ENCODE measurements at regions not wholly inside any gene's neighbourhood (a gene's known extent, or its start where the extent isn't known, plus 50 kb on each side); places are given as distances from the start of the nearest gene placed in this dataset.

- Histone ChIP-seq H3K9me3 (ENCODE audit: control insufficient read depth in 1 of 2, low read length in 2 of 2) (no peaks in the 10 kb centered on the region), H3K4me3 (ENCODE audit: low read depth in 1 of 2, low read length in 2 of 2) (no peak overlapping the region), H3K36me3 (ENCODE audit: control insufficient read depth in 1 of 2, insufficient read depth in 2 of 2, low read length in 2 of 2) (no peaks in the 10 kb centered on the region), H3K27me3 (ENCODE audit: low read depth, low read length) (no peaks in the 10 kb centered on the region), H3K4me1 (ENCODE audit: control insufficient read depth in 1 of 2, insufficient read depth in 2 of 2, low read length in 2 of 2) (peaks cover 4 to 7% of the 10 kb centered on the region in 2 donors), H3K27ac (ENCODE audit: low read length) (no peak overlapping the region)
These were observed 384.6 kb upstream of the SLC30A5 start for GRCh38 chr5:68709239-68709638.

DNA sequence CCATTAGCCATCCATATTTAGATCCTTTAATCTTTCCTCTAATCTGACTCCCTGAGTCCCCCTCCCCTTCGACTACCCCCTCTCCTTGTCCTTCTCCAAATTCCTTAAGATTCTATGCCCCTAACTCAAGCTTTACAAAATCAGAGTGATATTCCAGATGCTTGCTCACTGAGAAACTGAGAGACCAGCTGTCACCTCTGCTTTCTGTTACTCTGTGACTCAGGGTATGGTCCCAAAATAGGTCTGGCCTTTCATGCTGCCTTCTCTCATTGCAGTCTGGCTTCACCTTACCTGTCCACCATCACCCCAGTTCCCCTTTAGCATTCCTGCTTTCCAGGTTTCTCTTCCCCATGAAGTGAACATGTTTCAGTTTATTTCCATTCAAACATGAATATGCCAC, 383.3 kb upstream of the SLC30A5 start:
- no peaks in the 10 kb centered on the region for H3K9me3 ChIP-seq (ENCODE audit: control insufficient read depth in 1 of 2, low read length in 2 of 2)
- H3K4me3 ChIP-seq (ENCODE audit: low read depth in 1 of 2, low read length in 2 of 2) = no peak overlapping the region
- no peaks in the 10 kb centered on the region for H3K27me3 ChIP-seq (ENCODE audit: low read depth, low read length)
- peaks cover 4 to 7% of the 10 kb centered on the region in 2 donors for H3K4me1 ChIP-seq (ENCODE audit: control insufficient read depth in 1 of 2, insufficient read depth in 2 of 2, low read length in 2 of 2)
- H3K27ac ChIP-seq (ENCODE audit: low read length) = no peak overlapping the region
- no peaks in the 10 kb centered on the region for H3K36me3 ChIP-seq (ENCODE audit: control insufficient read depth in 1 of 2, insufficient read depth in 2 of 2, low read length in 2 of 2)

GRCh38 chr5:68711293-68712200, 382.3 kb upstream of the SLC30A5 start:
- Histone ChIP-seq H3K4me1 (ENCODE audit: control insufficient read depth in 1 of 2, insufficient read depth in 2 of 2, low read length in 2 of 2) (peaks cover 4 to 7% of the 10 kb centered on the region in 2 donors), H3K4me3 (ENCODE audit: low read depth in 1 of 2, low read length in 2 of 2) (no peak overlapping the region), H3K27me3 (ENCODE audit: low read depth, low read length) (no peaks in the 10 kb centered on the region), H3K9me3 (ENCODE audit: control insufficient read depth in 1 of 2, low read length in 2 of 2) (no peaks in the 10 kb centered on the region), H3K36me3 (ENCODE audit: control insufficient read depth in 1 of 2, insufficient read depth in 2 of 2, low read length in 2 of 2) (no peaks in the 10 kb centered on the region), H3K27ac (ENCODE audit: low read length) (no peak overlapping the region)

GRCh38 chr5:68714810-68715209, 379.0 kb upstream of the SLC30A5 start:
- H3K36me3 ChIP-seq (ENCODE audit: control insufficient read depth in 1 of 2, insufficient read depth in 2 of 2, low read length in 2 of 2) = no peaks in the 10 kb centered on the region
- H3K9me3 ChIP-seq (ENCODE audit: control insufficient read depth in 1 of 2, low read length in 2 of 2) = no peaks in the 10 kb centered on the region
- no peaks in the 10 kb centered on the region for H3K27me3 ChIP-seq (ENCODE audit: low read depth, low read length)
- no peaks in the 10 kb centered on the region for H3K4me1 ChIP-seq (ENCODE audit: control insufficient read depth in 1 of 2, insufficient read depth in 2 of 2, low read length in 2 of 2)
- no peak overlapping the region for H3K27ac ChIP-seq (ENCODE audit: low read length)
- H3K4me3 ChIP-seq (ENCODE audit: low read depth in 1 of 2, low read length in 2 of 2) = no peak overlapping the region

- Histone ChIP-seq H3K27me3 (ENCODE audit: low read depth, low read length) (no peaks in the 10 kb centered on the region), H3K9me3 (ENCODE audit: control insufficient read depth in 1 of 2, low read length in 2 of 2) (no peaks in the 10 kb centered on the region), H3K4me1 (ENCODE audit: control insufficient read depth in 1 of 2, insufficient read depth in 2 of 2, low read length in 2 of 2) (no peaks in the 10 kb centered on the region), H3K36me3 (ENCODE audit: control insufficient read depth in 1 of 2, insufficient read depth in 2 of 2, low read length in 2 of 2) (no peaks in the 10 kb centered on the region), H3K27ac (ENCODE audit: low read length) (no peak overlapping the region), H3K4me3 (ENCODE audit: low read depth in 1 of 2, low read length in 2 of 2) (no peak overlapping the region)
These were observed 372.8 kb upstream of the SLC30A5 start for GRCh38 chr5:68720884-68721610.

DNA sequence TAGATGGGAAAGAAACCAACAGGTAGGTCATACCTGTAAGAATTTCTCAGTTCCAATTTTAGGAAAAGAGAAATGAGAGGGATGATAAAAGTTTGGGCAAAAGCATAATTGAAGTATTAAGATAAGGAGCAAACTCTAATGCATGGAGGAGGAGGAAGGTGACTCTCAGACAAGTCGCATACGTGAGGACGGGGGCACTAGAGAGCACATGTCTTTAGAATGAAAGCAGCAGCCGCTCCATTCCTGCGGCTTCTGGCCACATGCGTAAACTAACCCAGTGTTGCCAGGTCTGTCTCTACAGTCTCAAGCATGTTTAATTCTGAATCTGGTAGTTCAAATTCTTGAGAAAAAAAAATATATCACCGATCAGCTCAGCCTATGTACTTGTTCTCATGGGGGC, 371.5 kb upstream of the SLC30A5 start:
- no peak overlapping the region for H3K4me3 ChIP-seq (ENCODE audit: low read depth in 1 of 2, low read length in 2 of 2)

GRCh38 chr5:68725905-68726683, 367.7 kb upstream of the SLC30A5 start:
- Histone ChIP-seq H3K27me3 (ENCODE audit: low read depth, low read length) (no peaks in the 10 kb centered on the region), H3K27ac (ENCODE audit: low read length) (no peak overlapping the region), H3K9me3 (ENCODE audit: control insufficient read depth in 1 of 2, low read length in 2 of 2) (no peaks in the 10 kb centered on the region), H3K4me1 (ENCODE audit: control insufficient read depth in 1 of 2, insufficient read depth in 2 of 2, low read length in 2 of 2) (peaks cover 4 to 6% of the 10 kb centered on the region in 2 donors), H3K36me3 (ENCODE audit: control insufficient read depth in 1 of 2, insufficient read depth in 2 of 2, low read length in 2 of 2) (no peaks in the 10 kb centered on the region), H3K4me3 (ENCODE audit: low read depth in 1 of 2, low read length in 2 of 2) (no peak overlapping the region)

More for the DNA sequence above, 371.5 kb upstream of the SLC30A5 start:
- Histone ChIP-seq H3K27me3 (ENCODE audit: low read depth, low read length) (no peaks in the 10 kb centered on the region), H3K9me3 (ENCODE audit: control insufficient read depth in 1 of 2, low read length in 2 of 2) (no peaks in the 10 kb centered on the region), H3K27ac (ENCODE audit: low read length) (no peak overlapping the region), H3K4me1 (ENCODE audit: control insufficient read depth in 1 of 2, insufficient read depth in 2 of 2, low read length in 2 of 2) (no peaks in the 10 kb centered on the region), H3K36me3 (ENCODE audit: control insufficient read depth in 1 of 2, insufficient read depth in 2 of 2, low read length in 2 of 2) (no peaks in the 10 kb centered on the region)

GRCh38 chr5:68727931-68728330, 365.9 kb upstream of the SLC30A5 start:
- peaks cover 4 to 6% of the 10 kb centered on the region in 2 donors for H3K4me1 ChIP-seq (ENCODE audit: control insufficient read depth in 1 of 2, insufficient read depth in 2 of 2, low read length in 2 of 2)
- no peak overlapping the region for H3K4me3 ChIP-seq (ENCODE audit: low read depth in 1 of 2, low read length in 2 of 2)
- no peaks in the 10 kb centered on the region for H3K27me3 ChIP-seq (ENCODE audit: low read depth, low read length)
- H3K36me3 ChIP-seq (ENCODE audit: control insufficient read depth in 1 of 2, insufficient read depth in 2 of 2, low read length in 2 of 2) = no peaks in the 10 kb centered on the region
- H3K27ac ChIP-seq (ENCODE audit: low read length) = no peak overlapping the region
- H3K9me3 ChIP-seq (ENCODE audit: control insufficient read depth in 1 of 2, low read length in 2 of 2) = no peaks in the 10 kb centered on the region

- Histone ChIP-seq H3K27me3 (ENCODE audit: low read depth, low read length) (no peaks in the 10 kb centered on the region), H3K36me3 (ENCODE audit: control insufficient read depth in 1 of 2, insufficient read depth in 2 of 2, low read length in 2 of 2) (no peaks in the 10 kb centered on the region), H3K4me1 (ENCODE audit: control insufficient read depth in 1 of 2, insufficient read depth in 2 of 2, low read length in 2 of 2) (peaks cover 4 to 6% of the 10 kb centered on the region in 2 donors), H3K9me3 (ENCODE audit: control insufficient read depth in 1 of 2, low read length in 2 of 2) (no peaks in the 10 kb centered on the region), H3K4me3 (ENCODE audit: low read depth in 1 of 2, low read length in 2 of 2) (no peak overlapping the region), H3K27ac (ENCODE audit: low read length) (no peak overlapping the region)
These were observed 364.1 kb upstream of the SLC30A5 start for GRCh38 chr5:68729678-68730077.

DNA sequence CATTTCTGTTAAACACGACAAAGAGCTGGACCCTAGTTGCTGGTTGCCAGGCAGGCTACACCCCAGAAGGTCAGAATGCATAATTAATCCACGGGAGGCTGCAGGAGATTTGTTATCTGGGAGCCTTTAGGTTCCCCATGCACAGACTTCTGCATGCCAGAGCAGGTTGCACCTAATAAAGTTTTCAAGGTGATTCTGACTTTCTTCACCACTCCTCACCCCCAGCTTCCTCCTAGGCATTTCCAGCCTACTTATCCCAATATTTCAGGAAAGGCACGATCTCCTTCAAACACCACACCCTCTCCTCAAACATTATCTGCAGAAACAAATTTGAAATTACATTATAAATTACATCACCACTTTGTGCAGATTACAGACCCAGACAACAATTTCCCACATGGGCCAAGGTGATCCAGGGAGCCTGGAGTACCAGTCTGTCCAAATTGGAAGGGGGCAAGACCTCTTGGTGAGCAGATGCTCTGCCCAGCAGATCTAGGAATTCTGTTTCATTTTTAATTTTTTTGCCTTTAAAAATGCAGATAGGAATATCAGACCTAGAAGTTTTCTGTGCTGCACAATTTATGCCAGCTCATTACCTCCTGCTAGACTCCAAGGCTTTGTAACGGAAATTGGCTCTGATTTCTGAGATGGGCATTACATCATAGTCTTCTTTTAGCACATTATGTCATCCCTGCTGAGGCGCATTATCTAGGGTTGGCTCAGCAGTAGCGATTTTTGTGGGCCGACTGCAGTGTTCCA, 363.4 kb upstream of the SLC30A5 start:
- Histone ChIP-seq H3K27ac (ENCODE audit: low read length) (peak overlapping the region; percentile 17), H3K36me3 (ENCODE audit: control insufficient read depth in 1 of 2, insufficient read depth in 2 of 2, low read length in 2 of 2) (no peaks in the 10 kb centered on the region)

More for the DNA sequence above, 363.4 kb upstream of the SLC30A5 start:
- Histone ChIP-seq H3K4me3 (ENCODE audit: low read depth in 1 of 2, low read length in 2 of 2) (no peak overlapping the region), H3K27me3 (ENCODE audit: low read depth, low read length) (no peaks in the 10 kb centered on the region), H3K4me1 (ENCODE audit: control insufficient read depth in 1 of 2, insufficient read depth in 2 of 2, low read length in 2 of 2) (peaks cover 4 to 6% of the 10 kb centered on the region in 2 donors), H3K9me3 (ENCODE audit: control insufficient read depth in 1 of 2, low read length in 2 of 2) (no peaks in the 10 kb centered on the region)
